C1 segment of cervical spinal cord (tissue), 14 donors: ENCODE measurements at regions not wholly inside any gene's neighbourhood (a gene's known extent, or its start where the extent isn't known, plus 50 kb on each side); places are given as distances from the start of the nearest gene placed in this dataset.

ENCODE experiments used
- DNase-seq, 14 donors: peaks; one replicate each; lab custom pipeline; 2025; lab: John Stamatoyannopoulos, UW

DNA sequence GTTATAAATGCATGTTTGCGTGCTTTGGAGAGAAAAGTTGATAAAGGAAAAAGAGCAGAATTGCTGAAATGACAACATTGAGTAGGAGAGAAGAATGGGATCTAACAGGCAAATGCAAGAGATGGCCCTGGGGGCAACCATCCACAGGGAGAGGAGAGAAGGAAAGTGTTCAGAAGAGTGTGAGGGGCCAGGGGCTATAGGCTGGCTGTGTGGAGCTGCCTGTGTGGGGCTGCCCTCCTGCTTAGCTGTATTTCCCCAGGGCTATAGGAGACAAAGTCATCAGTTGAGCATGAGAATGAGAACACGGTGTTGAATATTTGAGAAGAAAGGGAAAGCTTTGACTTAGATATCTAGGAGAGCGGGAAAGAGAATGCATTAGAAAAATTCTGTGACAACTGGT is 572.0 kb downstream of the SOX11 start:
- DNase-seq = no peak

DNA sequence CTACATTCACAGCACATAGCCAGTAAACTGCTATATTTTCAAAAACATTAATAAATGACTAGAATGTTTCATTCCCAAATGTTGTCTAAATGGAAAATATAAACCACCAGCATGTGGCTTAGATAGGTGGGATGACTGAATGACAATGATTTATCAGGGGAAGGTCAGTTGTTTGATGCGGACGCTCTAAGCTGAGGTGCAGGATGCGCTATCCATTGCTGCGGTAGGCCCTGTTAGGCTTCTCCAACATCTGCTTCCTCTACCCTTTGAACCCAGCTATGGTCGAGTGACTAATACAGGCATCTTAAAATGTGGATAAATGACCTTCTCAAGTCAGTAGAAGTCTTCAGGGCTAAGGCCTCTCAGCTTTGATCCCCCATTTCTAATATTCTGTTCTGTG is 584.2 kb downstream of the CMPK2 start:
- no peak for DNase-seq

- DNase-seq = no peak
These were observed 582.4 kb downstream of the CMPK2 start for GRCh38 chr2:6283259-6283658.

GRCh38 chr2:6287406-6287805 is 578.3 kb downstream of the CMPK2 start:
- no peak for DNase-seq

GRCh38 chr2:6288791-6289190 is 576.9 kb downstream of the CMPK2 start:
- no peak for DNase-seq

DNA sequence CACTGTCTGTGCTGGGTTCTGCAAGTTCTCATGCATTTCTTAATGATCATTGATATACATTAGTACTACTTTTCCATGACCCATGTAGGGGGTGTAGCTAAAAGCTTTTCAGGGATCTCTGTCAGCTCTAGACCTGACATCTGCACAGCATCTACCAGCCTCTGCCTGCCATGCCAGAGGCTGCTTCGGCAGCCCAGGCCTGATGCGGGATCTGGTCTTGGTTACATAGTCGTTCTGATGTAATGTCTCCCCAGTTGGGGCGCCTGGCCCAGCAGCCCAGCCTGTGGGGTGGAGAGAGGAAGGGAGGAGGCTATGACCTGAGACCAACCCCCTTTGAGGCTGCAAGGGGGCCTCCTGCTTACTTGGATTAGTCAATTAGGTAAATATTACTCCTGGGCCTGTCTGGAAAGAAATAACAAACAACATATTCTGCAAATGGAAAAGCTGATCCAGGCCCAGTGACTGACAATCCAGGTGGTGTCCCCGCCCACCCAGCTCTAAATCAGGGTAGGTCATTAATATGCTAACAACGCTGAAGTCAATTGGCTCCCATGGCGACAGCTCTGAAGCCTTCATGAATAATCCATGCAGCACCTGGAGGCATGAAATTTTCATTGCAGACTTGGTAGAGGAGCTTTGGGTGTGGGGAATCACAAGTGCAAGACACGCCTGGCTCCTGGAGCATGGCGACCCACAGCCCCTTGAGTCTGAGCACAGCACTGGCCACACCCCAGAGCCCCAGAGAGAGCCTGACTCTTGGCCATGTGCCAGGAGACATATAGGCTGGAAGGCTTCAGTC is 575.3 kb downstream of the CMPK2 start:
- DNase-seq = no peak

DNA sequence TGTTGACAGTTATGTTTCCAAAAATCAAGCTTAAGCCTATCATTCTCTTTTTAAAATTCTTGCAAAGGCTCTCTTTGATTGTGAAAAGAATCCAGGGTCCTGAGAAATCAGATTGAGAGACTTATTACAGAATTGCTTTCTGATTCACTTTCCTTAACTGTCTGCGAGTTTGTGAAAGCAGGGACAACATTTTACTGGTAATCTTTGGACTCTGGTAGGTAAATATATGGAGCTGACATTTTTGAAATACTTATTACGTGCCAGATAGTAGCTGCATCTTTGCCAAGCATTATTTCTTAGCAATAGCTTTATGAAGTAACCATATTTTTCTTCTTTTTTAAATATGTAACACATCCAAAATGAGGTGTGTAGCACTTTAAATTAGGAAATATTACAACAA is 570.9 kb downstream of the CMPK2 start:
- no peak for DNase-seq

DNA sequence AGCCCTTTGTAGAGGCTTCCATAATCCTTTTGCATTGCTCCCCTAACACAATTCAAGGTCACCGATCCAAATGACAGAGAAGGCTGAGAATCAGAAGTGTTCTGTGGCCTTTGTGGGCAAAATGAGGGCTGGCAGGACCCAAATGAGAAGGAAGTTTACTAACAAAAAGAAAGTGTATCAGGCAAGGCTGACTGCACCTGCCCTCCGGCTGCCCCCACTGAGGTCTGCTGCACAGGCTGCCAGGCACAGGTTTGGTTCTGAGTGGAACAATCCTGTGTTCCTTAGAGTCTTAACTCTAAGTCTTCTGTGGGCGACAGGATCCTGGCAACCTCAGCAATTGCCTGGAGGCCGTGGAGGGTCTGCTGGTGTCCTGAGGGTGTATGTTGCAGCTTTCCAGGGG is 568.5 kb downstream of the CMPK2 start:
- no peak for DNase-seq

DNA sequence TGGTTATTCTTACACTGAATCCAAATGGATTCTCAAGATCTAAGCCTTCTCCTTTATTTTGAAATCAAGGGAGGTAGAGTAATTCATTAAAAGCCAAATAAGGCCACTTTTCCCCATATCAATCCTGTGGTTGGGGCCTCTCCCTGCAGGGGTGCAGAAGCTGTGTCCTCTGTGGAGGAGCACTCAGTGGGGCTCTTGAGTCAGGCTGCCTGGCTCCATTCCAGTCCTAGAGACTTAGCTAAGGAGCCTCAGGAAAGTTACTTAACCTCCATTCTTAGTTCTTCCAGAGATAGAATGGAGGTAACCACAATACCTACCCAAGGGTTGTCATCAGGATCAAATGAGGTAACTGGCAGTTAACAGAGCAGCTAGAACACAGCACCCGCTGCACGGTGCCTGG is 564.3 kb downstream of the CMPK2 start:
- no peak for DNase-seq

- DNase-seq = no peak
These were observed 556.7 kb downstream of the CMPK2 start for GRCh38 chr2:6308986-6309385.

GRCh38 chr2:6309415-6310255 is 556.1 kb downstream of the CMPK2 start:
- no peak for DNase-seq

DNA sequence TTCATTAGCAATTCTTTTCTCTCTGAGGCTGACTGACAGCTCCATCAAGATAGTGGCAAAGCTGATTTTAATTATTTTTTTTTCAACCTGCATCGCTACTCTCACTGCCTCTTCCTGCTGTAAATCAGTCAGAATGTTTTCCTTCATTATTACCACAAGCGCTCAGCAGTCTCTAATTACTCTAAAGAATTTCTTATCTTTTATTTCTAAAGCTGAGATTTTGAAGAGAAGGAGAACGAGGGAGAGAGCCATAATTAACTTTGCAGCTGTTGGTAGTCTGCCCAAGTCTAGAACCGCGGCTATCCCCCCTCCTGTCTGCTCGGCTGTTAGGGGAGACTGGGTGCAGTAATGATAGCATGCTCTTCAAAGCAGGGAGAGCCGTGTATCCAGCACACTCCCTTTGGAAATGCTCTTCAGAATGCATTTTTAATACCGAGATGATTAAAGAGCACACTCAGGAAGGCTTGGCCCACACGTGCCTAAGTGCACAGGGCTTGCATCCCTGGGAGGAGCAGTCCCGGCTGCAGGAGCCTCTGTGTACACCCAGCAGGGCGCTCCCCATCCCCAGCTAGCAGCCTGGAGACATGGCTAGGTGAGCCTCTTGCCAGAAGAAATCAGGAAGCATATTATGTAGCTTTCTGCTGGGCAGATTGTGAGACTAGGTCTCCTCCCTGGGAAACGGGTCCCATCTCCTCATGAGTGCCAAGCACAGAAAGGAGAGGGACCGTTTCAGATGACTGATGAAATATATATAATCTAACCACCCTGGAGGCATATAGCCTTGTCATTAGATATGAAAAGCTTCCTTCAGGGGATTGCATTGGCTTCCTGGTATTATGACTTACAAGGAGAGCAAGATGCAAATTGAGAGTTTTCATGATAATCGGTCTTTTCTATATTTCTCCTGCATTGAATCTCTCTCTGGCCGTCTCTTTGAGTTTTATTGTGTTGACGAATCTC is 555.2 kb downstream of the CMPK2 start:
- DNase-seq = no peak

GRCh38 chr2:6312367-6312766 is 553.3 kb downstream of the CMPK2 start:
- DNase-seq = no peak

GRCh38 chr2:6314218-6314960 is 551.3 kb downstream of the CMPK2 start:
- DNase-seq = no peak

DNA sequence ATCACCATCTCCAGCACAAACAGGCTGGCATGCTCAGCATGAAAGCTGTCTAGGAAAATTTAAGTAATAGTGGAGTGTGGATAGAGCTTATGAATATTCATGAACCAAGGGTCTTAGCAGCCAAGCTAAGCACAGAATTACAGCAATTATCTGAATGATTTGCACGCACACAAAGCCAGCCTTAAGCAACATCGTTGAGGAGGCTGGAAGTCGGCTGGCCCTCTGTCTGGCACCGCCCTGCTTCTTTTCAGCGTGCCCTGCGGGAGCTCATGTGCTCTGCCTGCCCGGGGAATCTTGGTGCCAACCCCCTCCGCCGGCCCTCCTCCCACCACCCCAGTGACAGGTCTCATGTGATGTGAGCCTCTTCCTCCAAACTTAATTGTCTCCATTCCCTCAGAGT is 540.1 kb downstream of the CMPK2 start:
- no peak for DNase-seq

GRCh38 chr2:6326958-6327357 is 538.7 kb downstream of the CMPK2 start:
- DNase-seq = no peak

GRCh38 chr2:6336752-6337471 is 528.8 kb downstream of the CMPK2 start:
- DNase-seq = no peak

DNA sequence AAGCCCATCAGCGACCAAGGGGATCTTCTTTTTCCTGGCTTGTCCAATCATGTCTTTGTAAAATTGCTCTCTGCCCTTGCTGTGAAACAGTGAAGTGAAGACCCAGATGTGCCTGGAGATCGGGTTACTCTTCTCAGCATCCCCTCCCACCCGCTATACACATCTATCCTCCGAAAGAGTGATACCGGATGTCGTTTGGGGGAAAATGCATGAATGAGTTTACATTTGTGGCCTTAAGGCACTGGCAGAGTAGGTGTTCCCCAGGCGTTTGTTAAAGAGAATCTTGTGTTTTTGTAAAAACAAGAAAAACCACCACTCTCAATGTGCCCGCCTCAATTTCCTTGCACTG is 528.3 kb downstream of the CMPK2 start:
- no peak for DNase-seq

DNA sequence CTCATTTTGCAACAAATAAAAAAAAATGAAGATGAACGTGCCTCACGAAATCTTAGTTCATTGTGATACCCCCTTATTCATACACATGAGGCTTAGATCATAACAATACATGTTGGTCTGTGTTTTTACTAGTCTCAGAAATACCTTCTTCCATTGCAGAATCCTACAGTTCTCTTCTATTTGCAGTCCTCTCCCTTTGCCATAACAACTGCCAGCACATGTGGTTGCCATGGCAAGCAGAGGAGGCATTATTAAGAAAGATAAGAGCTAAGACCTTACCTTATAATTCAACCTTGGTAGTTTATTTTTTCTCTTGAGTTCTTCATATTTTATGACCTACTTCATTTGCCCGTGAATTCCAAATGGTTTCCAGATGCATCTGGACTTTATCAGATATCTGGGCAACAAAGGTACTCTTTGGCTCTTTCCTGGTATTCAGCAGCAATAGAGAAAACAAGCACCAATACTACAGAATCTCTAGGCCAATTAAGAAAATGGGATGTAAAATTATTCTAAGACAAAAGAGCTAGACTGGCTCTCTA is 524.0 kb downstream of the CMPK2 start:
- no peak for DNase-seq

DNA sequence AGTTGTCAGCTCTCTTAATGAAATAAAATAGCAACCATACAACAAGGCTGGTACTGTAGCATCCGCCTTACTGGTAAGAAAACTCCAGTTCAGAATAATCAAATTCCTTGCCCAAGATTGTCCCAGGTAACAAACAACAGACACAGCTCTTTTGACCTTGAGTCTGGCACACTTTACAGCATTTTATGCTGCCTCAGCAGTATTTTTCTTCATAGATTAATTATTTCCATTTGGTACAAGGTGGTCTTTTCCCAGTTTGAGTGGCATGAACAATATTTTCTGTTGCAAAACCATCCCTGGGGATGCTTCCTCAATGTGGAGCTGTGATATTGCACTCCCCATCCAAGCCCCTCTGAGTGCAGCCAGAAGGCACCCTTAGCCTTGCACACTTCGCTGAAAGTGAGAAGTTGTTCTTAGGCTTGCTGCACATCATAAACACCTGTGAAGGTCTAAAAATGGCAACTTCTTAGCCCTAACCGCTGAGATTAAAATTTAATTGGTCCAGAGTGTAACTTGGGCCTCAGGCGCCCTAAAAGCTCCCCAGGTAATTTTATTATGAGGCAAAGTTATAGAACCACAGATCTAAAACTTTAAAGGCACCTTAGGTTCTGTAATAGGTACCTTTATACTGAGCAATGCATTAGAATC is 523.3 kb downstream of the CMPK2 start:
- no peak for DNase-seq
